Cardiac fibroblast (primary cell): ENCODE measurements at regions not wholly inside any gene's neighbourhood (a gene's known extent, or its start where the extent isn't known, plus 50 kb on each side); places are given as distances from the start of the nearest gene placed in this dataset.

ENCODE experiments used
- DNase-seq, 2 donors: peaks; one replicate each; pipeline versions ENCODE4 v3.0.0 to v3.0.0-alpha.2; 2010; ENCODE audit warnings: low read depth in 2 of 2
- H3K4me3 ChIP-seq, 2 donors: replicated peaks in 1 of 2; 1 replicate in 1 of 2; 2 replicates in 1 of 2; pipeline ENCODE4 v1.5.1; 2011; ENCODE audit warnings: low read depth in 2 of 2, low read length in 2 of 2, mild to moderate bottlenecking in 2 of 2, moderate library complexity in 1 of 2
- CTCF ChIP-seq: IDR thresholded peaks from one replicate; pipeline ENCODE4 v1.5.1; 2011; ENCODE audit warnings: low read depth, mild to moderate bottlenecking, low read length, inconsistent platforms

DNA sequence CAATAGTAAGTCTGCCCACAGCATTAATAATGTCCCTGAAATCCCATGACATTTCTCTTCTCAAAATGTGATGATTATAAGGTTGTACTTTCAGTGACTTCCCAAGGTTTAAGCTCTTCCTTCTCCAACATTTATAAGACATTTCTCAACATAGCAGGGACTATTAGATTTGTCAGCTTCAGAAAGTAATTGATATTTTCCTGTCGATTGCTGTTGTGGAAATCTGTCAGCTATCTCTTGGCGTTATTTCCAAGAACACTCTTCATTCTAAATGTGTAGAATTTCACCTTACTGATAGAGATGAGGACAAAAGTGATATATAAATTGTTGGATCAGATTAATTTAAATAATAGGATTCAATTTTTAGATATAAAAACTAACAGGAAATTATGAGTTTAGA is 149.7 kb upstream of the IMPG1 start:
- DNase-seq = no peak
- no peak for TF ChIP-seq CTCF
- no peak overlapping the region for H3K4me3 ChIP-seq

DNA sequence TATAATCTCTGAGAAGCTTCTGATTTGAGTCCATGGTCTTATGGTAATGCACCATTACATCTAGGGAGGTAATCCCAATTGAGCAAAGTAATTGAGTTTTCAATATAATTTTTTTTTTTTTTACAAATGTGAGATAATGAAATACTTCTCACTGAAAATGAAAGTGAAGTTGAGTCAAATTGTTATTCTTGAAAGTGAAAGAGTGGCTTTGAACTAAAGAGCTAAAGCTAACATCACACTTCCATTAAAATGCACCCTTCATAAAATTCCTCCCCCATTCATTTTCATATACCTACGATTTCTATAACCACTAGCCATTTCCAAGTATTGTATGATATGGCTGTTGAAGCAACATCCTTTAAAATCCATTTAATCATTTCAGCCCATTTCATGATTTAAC is 149.1 kb upstream of the IMPG1 start:
- DNase-seq = no peak
- TF ChIP-seq CTCF = no peak
- no peak overlapping the region for H3K4me3 ChIP-seq

DNA sequence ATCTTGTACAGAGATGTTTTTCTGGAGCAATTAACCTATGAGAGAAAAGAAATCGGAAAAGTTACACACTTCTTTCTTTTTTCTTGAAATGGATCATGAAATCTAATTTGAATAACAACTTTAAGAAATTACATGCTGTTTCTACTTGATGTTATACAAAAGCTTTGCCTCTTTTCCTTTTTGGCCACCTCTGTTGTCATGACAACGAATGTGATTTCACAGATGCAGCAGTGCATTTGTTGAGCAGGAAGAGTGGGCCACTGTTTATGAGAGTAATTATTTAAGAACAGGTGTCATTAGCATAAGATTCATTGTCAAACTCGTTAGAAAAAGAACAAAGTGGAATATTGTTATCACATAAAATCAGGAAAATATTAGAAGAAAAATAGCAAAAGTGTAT is 148.3 kb upstream of the IMPG1 start:
- DNase-seq = no peak
- no peak for TF ChIP-seq CTCF

GRCh38 chr6:76217606-76218005 is 145.1 kb upstream of the IMPG1 start:
- no peak for TF ChIP-seq CTCF
- no peak for DNase-seq
- no peak overlapping the region for H3K4me3 ChIP-seq

More for the DNA sequence above, 148.3 kb upstream of the IMPG1 start:
- H3K4me3 ChIP-seq = no peak overlapping the region

GRCh38 chr6:76214546-76214945 is 142.1 kb upstream of the IMPG1 start:
- DNase-seq = no peak
- no peak overlapping the region for H3K4me3 ChIP-seq
- TF ChIP-seq CTCF = no peak

GRCh38 chr6:76174722-76175121 is 102.3 kb upstream of the IMPG1 start:
- DNase-seq = no peak
- TF ChIP-seq CTCF = no peak
- no peak overlapping the region for H3K4me3 ChIP-seq

DNA sequence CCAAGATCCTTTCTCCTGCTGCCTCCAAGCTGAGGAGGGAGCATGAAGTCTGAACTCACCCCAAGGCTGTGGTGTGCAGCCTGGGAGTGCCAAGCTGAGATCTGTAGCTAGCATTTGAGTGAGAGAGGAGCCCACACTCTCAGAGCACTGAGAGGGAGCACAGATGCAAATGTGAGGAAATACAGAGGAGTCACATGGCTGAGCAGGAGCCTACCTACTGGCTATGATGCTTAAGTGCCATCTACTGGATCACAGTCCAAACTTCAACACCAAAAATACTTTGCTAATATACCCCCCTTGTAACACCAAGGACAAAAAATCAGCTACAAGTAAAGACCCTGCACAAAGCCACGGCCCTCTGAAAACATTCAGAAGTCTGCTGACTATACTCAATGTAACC is 94.4 kb upstream of the IMPG1 start:
- no peak overlapping the region for H3K4me3 ChIP-seq
- TF ChIP-seq CTCF = no peak
- no peak for DNase-seq
